GM21367 (cell line): ENCODE measurements at regions not wholly inside any gene's neighbourhood (a gene's known extent, or its start where the extent isn't known, plus 50 kb on each side); places are given as distances from the start of the nearest gene placed in this dataset.

Experiments
- ATAC-seq: cut with Tn5 transposase; IDR thresholded peaks from one replicate; pipeline ENCODE4 v1.9.1; 2021; ENCODE audit not compliant: unreplicated experiment

DNA sequence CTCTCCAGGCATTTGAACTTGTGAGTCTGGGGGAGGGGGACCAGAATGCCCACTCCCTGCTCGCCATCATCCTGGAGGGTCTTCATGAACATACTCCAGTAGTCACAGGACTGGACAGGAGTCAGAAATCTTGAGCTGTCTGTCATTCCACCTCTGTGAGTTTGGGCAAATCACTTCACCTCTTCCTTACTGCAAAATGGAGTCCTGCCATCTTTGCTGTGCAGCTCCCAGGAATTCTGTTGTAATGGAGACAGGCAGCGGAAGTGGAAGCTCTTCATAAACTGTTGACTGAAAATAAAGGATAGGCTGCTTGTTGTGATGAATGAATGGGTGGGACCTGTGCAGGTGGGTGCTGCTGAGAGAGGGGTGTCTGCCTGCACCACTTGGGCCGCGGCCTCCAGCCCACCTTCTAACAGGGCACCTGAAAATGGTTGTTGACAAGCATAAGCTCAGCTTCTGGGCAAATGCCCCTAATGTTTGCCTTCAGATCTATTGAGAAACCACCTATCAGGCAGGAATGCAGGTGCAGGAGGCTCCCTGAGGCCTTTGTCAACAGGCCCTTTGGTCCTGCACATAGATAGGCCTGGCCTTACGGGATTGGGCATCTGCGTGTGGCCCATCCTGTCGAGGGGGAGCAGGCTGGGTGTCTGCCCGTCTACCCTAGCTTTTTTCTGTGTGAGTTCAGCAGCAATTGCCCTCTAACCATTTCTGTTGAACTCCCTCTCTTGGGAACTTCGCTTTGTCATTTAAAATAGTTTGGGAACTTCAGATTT lies 321.0 kb downstream of the RPS6KC1 start:
- no peak for ATAC-seq

DNA sequence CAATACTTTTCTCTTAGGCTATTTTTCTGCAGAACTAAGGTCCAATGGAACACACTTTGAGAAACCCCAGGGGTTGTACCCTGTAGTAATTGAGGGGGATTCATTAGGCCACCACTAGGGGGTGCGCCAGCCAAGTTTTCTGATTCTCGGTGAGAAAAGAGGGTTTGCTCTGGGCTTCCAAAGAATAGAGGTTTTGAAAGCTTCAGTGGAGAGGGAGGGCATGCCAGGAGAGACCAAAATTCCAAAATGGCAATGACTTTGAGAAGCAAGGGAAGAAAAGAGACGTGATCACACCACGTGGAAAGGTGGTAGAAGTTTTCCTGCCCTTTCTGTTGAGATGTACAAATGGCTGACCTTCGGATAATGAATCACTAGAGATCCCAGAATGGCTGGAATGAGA lies 323.3 kb downstream of the RPS6KC1 start:
- peak; percentile 94 for ATAC-seq

DNA sequence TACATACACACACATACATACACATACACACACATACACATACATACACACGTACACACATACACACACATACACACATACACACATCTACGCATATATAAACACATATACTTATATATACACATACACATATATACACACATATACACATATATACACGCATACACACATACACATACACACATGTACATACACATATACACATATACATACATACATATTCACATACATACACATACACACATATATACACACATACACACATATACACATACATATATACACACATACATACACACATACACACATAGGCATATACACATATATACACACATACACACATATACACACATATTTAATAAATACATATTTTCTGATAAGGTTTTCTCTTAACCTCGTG lies 324.0 kb downstream of the RPS6KC1 start:
- ATAC-seq = no peak

DNA sequence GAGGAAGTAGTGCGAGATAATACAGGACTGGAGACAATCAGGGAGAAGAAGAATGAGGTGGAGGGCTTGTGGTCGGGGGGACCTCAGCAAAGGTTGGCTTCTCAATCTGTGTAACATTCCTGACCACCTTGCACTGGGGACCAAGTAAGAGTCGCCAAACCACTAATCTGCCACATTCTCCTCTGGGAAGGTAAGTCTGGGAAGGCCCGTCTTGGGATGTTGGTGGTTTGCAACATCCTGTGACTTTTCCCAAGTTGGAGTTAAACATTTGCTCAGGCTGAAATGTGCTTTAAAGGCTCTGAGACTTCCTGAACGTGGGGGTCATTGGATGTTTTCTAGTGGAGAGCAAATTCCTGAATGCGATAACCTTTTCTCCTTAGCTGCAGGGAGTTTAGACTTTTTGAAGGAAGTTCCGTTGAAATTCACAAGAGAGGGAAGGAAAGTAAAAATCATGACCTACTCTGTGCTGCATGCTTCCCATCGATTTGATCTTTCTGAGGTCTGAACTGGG lies 325.9 kb downstream of the RPS6KC1 start:
- no peak for ATAC-seq

DNA sequence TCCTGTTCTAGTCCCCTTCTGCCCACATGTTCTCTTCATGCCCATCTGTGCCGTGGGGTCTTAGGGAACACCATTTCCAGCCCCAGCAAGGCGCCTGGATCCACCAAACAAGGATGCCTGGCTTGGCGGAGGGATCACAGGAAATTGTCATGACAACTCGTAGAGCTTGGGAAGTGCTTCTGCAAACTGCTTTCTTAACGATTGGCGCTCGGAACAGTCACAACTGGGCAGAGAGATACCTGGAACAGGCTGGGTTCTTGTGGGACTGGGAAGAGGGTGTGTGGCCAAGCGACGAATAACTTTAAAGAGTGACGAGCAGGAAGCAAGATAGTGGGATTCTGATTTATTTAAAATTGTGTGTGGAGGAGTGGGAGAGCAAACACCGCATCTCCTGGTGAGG lies 329.8 kb downstream of the RPS6KC1 start:
- no peak for ATAC-seq

DNA sequence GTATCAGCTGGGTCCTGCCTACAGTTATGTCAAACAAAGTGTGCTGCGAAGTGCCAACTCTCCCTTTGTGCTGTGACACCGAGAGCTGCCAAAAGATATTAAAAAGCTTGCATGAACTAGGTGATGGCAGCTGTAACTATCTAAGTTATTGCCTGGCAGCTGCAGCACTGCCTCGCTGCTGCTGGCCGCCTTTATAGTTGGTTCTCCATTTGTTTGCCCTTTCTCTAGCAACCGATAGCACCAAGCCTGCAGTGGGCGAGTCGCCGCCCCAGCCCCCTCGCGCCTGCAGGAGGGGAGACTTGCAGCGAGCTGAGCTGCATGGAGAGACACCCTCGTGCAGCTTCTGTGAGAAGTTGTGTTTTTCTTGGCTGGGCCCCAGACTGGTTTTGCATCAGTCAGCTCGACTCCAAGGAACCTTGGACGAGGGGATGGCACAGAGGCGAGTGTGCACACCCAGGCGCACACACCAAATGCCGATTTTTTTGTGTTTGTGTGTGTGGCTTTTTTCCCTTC lies 330.6 kb downstream of the RPS6KC1 start:
- no peak for ATAC-seq

DNA sequence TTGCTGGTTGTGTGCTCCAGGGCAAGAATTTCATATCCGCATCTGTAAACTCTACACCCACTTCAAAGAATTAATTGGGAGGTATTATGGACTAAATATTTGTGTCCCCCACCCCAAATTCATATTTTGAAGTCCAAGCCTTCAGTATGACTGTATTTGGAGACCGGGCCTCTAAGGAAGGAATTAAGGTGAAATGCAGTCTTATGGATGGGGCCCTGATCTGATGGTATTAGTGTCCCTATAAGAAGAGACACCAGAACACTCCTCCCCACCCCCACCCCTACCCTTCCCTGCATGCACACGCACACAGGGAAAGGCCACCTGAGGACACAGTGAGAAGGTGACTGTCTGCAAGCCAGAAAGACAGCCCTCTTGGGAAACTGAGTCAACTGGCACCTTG lies 332.4 kb downstream of the RPS6KC1 start:
- no peak for ATAC-seq

DNA sequence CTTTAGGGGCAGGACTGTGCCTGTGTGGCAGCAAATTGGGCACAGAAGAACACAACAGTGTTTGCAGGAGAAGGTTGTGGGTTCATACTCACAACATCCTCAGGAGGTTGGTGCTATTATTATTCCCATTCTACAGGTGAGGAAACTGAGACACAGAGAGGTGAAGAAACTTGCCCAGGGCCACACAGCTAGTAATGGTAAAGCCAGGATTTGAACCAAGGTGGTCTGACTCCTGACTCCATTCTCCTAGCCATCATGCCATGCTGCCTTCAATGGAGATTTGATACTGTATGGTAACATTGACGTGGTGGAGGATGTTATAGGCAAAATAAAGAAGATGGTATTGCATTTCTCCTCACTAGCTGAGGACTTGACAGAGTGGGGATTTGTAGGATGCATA lies 334.2 kb downstream of the RPS6KC1 start:
- no peak for ATAC-seq

DNA sequence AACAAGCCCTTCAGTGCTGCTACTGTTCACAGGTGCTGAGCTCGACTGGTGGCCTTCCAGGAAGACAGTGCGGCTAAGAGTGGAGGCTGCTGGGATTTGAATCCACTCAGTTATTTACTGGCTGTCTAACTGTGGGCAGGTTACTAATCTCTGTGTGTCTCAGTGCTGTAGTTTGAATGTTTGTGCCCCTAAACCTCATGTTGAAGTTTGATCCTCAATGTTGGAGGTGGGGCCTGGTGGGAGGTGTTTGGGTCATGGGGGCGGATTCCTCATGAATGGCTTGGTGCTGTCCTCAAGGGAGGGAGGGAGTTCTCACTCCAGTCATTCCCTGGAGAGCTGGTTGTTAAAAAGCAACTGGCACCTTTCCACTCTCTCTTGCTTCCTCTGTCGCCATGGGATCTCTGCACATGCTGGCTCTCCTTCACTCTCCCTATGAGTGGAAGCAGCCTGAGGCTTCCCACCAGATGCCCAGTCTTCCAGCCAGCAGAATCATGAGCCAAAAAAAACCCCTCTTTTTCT lies 334.8 kb downstream of the RPS6KC1 start:
- no peak for ATAC-seq

DNA sequence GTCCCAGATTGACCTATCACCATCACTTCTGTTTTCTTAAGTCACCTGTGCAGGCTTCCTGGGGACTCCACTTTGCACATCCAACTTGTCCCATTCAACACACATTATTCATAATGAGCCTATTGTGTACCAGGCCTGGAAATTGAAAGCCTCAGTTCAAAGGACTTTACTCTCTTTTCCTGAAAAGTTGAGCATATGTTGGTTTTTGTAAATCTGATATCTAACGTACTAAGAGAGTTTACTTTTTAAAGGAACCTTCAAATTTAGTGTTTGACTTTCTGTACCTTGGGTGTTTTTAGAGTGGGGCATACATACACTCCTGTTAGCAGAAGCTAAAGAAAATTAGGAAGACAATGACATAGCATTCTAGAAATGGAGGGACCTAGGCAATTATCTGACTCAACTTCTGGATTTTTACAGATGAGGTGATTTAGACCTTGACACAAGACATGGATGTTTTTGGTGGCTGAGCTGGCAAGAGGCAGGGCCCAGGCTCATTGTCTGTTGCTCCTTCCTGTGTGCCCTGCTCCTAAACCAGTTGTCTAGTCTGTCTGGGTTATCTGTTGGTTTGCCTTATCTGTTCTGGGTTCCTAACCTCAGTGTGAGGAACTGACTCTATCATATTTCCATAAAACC lies 336.5 kb downstream of the RPS6KC1 start:
- ATAC-seq = no peak

DNA sequence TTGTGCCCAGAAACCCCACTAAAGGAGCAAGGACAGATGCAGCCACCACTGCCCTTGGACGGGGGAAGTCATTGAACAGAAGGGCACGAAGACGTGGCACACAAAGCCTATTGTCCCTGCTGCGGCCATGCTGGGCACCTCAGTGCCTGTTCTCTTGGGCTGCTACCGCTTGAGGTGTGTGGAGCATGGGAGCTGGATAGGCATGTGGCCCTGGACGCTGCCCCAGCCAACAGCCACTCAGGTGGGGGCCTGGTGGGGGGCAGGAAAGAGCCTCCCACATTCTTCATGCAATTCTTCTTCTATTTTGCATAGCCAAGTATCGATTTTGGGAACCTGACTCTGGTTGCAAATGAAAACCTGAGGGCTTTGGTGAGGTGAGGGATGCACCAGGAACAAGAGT lies 337.2 kb downstream of the RPS6KC1 start:
- no peak for ATAC-seq

DNA sequence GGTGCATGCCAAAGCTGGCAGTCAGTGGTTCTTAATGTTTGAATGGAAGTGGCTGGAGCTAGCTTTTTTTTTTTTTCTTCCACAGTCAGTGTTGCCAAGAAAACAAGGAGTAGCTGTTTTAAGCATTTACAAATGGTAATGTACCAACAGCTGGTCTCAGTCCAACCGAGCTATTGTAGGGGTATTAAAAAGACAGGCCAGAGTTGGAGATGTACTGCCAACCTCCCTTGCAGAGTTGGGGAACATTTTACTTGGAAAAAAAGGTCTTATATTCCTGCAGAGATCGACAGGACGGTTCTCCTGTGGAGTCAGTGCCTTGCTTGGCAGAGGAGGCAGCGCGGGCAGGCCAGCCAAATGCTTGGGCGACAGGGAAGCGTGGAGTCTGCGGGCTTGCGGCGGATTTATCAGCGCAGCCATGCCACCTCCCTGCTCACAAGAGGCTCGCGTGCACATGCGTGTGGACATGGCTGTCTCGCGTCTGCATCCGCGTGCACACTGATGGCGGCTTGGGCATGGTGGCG lies 338.1 kb downstream of the RPS6KC1 start:
- ATAC-seq = no peak

DNA sequence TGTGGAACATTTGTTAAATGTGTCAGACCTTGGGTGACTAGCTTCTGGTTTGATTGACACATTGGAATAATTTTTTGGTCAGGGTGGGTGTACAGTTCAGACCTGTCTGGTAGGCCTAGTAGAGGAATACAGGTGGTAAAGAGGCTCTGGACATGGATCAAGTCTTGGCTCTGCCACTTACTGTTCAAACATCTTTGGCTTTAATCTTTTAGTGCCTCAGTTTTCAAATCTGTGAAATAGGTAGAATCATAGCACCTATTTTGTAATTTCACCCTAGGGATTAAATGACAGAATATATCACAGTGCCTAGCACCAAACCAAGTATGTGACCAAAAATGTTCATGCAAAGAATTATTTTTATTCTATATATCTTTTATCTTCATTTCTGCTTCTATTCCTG lies 340.4 kb downstream of the RPS6KC1 start:
- ATAC-seq = no peak

DNA sequence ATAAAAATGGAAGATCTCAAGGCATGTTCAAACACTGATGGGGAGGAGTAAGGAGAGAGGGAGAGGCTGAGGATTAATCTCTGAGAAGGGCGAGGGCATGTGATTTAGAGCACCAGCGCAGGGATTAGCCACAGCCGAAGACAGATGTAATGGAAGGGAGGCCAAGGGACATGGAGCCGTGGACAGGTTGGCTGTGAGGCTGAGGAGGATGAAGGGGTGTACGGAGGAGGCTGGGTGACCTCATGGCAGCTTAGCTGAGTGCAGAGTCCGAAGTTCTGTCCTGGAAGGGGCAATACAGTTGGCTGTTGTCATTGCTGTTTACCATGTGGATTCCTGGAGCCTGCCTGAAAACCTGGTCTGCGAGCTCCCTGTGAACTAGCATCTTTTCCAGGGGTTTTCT lies 342.8 kb downstream of the RPS6KC1 start:
- no peak for ATAC-seq

DNA sequence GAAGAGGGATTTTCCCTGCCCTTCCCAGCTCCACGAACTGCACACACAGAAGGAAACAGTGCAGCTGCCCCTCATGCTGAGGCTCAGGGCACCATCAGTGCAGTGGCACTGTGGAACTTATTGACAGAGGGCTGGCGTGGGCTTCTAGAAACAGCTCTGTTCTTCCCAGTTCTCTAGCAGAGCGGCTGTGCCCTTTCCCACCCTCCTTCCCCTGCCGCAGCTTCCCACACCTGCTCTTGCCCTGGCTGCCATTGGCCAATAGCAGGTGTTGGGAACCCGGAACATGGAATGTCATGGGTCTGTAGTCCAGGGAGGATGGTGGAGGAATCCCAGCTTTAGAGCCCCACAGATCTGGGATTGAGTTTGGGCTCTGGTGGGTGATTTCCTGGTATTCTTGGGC lies 343.8 kb downstream of the RPS6KC1 start:
- ATAC-seq = no peak

DNA sequence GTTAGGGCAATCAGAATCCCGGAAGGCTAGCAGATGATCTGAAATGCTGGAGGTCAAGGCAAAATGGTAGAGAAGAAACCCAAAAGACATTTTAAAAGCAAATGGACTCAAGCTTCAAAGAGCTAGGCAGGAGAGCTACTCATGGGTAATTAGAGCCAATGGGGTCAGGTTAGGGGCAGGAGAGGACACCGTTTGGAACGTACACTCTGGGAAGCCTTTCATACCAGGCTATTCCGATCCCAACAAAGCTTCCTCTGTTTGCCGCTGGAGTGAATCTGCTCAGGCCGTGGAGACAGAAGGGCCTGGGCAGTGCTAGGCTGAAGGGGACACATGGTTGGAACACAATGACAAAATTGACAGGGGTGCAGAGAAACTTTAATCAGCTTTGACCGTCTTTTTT lies 346.6 kb downstream of the RPS6KC1 start:
- ATAC-seq = no peak

DNA sequence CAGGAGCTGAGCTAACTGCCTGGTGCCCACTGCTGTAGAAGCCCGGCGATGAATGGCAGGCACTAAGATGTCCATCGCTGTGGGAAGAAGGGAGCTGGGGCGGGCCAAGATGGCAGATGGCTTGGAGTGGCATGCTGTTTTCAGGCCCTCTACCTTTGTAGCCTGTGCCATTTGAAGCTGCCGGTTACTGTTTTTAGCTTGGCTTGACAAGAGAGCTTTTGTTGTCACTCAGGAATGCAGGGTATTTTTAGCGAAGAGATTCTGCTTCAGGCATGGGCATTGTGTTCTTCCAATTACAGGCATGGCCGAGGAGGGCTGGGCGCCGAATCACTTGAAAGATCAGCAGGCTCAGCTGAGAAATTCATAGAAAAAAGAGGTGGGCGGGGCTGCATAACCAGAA lies 348.7 kb downstream of the RPS6KC1 start:
- ATAC-seq = no peak

DNA sequence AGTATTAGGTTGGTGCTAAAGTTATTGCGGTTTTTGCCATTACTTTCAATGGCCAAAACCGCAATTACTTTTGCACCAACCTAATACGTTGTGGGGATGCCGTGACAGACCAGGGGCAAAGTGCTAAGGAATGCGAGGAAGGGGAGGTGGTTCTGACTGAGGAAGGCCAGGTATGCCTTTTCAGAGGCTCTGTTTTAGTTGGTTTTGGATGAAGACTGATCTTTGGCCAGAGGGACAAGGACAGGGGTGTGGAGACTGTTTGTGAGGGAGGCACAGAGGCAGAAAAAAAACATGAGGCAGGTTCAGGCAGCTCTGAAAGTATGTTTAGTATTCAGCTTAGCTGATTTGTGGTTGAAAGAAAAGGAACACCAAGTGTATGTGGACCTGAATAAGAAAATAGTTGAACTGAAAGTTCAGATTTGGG lies 358.2 kb downstream of the RPS6KC1 start:
- ATAC-seq = no peak

DNA sequence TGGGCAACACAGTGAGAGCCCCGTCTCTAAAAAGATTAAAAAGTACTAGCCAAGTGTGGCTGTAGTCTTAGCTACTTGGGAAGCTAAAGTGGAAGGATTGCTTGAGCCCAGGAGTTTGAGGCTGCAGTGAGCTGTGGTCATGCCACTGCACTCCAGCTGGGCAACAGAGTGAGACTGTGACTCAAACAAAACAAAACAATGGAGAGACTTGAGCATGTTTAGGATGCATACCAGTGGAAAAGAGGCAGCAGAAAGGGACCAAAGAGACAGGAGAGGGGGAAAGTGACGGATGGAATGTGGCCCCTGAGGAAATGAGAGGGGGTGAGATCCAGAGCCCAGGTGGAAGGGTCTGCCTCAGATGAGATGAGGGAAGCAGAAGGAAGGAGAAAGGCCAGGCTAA lies 358.9 kb downstream of the RPS6KC1 start:
- no peak for ATAC-seq

DNA sequence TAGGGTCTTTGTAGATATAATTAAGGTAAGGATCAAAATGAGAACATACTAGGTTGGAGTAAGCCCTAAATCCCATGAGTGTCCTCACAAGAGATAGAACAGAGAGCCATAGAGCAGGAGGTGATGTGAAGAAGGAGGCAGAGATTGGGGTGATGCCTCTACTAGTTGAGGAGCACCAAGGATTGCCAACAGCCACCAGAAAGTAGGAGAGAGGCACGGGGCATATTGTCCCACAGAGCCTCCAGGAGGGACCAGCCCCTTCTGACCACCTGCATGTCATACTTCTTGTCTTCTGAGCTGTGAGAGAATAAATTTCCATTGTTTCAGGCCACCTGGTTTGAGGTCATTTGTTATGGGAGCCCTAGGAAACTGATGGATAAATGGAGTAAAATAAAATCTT lies 363.3 kb downstream of the RPS6KC1 start:
- ATAC-seq = no peak

DNA sequence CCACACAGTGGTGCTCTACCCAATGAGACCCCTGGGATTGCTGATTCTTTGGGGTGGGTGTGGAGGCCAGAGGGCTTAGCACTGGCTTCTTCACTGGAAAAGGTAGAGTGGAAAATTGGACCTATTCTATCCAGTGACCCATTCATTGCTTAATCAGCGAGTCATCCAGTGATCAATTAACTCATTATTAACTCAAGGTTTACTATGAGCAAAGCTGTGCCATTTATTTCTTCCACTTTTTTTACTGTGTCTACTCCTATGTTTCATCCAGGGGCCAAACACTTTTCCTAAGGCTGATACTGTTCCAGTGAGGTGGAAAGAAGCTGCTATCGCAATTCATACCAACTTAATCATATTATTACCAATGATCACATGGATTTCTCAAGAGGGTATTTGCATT lies 363.9 kb downstream of the RPS6KC1 start:
- ATAC-seq = no peak
